ENCODE measurements at regions not wholly inside any gene's neighbourhood (a gene's known extent, or its start where the extent isn't known, plus 50 kb on each side); places are given as distances from the start of the nearest gene placed in this dataset.

- in situ Hi-C loops (cut with HindIII; ENCODE audit: low sequenced_read_pairs): no loop called here
- TF ChIP-seq CTCF (IDR thresholded peaks at IDR 0.05; ENCODE audit: low read depth, low read length, missing control alignments): no peak
- no peak for DNase-seq (ENCODE audit: low read depth)
- no peak overlapping the region for H3K4me3 ChIP-seq (ENCODE audit: low read depth, low read length)
Measured at GRCh38 chr22:48709976-48710375, 1117.7 kb downstream of the BRD1 start.

- no peak for TF ChIP-seq CTCF (IDR thresholded peaks at IDR 0.05; ENCODE audit: low read depth, low read length, missing control alignments)
- H3K4me3 ChIP-seq (ENCODE audit: low read depth, low read length): no peak overlapping the region
- in situ Hi-C loops (cut with HindIII; ENCODE audit: low sequenced_read_pairs): no loop called here
- no peak for DNase-seq (ENCODE audit: low read depth)
Measured at GRCh38 chr22:48709453-48709852, 1118.2 kb downstream of the BRD1 start.

DNA sequence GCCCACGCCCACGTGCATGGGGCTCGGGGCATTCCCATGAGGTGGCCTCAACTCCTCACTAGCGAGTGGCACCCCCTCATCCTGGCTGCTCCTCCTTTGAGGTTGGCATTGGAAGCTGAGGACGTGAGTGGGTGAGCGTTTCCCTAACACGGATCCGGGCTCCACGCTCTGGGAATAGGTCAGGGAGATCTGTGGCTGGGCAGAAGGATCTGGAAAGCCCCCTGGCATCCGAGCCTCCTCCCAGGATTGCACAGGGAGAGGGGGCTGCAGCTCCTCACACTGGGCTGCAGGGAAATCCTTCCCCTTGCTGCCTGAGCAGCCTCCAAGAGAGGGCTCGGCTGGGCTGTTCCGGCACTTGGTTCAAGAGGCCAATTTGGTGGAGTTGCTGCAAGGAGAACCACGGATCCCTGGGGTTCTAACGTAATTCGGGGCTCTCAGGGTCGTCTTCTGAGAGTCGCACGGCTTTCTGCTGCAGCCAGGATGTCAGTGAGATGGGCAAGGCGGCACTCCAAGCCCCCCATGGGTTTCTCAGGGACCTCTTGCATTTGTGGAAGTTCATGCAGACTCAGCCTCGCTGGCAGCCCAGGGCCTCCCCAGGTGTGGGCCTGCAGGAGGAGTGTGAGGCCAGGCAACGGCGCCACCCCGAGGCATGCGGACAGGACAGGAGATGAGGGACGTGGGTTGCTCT lies 1119.0 kb downstream of the BRD1 start:
- in situ Hi-C loops (cut with HindIII; ENCODE audit: low sequenced_read_pairs): no loop called here
- no peak for DNase-seq (ENCODE audit: low read depth)
- H3K4me3 ChIP-seq (ENCODE audit: low read depth, low read length): no peak overlapping the region
- no peak for TF ChIP-seq CTCF (IDR thresholded peaks at IDR 0.05; ENCODE audit: low read depth, low read length, missing control alignments)

GRCh38 chr22:48707763-48708557 lies 1119.7 kb downstream of the BRD1 start:
- no peak for TF ChIP-seq CTCF (IDR thresholded peaks at IDR 0.05; ENCODE audit: low read depth, low read length, missing control alignments)
- no peak overlapping the region for H3K4me3 ChIP-seq (ENCODE audit: low read depth, low read length)
- DNase-seq (ENCODE audit: low read depth): no peak
- in situ Hi-C loops (cut with HindIII; ENCODE audit: low sequenced_read_pairs): no loop called here

DNA sequence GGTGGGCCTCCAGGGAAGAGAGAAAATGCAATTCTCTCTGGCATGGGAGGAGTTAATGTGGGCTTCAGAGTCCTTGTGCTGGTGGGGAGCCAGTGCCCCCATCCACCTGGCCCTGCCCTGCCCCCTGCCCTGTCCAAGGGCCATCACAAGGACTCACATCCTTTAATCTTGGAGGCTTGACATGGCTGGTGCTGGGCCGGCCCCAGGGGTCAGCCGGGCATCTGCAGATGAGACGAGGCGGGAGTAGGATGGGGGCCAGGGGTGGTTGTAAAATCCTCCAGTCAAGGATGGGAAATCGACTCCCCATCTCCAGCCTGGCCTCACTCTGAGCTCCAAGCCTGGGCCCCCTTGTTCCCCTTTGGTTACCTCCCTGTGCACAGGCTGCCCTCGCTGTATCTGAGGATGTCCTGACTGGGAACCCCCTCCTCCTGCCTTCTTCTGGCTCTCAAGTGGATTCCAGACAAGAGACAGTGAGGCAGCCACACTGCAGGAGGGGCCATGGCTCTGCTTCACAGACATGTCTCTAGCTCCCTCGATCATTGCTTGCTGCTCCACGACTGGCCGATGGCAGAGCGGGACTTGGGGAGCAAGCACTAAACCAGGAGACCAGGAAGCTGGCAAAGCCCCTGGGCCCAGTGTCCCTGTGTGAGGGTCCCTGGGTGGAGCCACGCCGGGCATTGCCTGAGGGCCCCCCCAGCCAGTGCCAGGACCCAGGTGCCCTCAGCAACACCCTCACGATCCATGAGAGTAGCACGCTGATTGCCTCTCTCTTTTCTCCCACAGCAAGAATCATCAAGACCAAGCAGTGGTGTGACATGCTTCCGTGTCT lies 1120.5 kb downstream of the BRD1 start:
- no peak overlapping the region for H3K4me3 ChIP-seq (ENCODE audit: low read depth, low read length)
- DNase-seq (ENCODE audit: low read depth): no peak
- in situ Hi-C loops (cut with HindIII; ENCODE audit: low sequenced_read_pairs): no loop called here
- TF ChIP-seq CTCF (IDR thresholded peaks at IDR 0.05; ENCODE audit: low read depth, low read length, missing control alignments): no peak

DNA sequence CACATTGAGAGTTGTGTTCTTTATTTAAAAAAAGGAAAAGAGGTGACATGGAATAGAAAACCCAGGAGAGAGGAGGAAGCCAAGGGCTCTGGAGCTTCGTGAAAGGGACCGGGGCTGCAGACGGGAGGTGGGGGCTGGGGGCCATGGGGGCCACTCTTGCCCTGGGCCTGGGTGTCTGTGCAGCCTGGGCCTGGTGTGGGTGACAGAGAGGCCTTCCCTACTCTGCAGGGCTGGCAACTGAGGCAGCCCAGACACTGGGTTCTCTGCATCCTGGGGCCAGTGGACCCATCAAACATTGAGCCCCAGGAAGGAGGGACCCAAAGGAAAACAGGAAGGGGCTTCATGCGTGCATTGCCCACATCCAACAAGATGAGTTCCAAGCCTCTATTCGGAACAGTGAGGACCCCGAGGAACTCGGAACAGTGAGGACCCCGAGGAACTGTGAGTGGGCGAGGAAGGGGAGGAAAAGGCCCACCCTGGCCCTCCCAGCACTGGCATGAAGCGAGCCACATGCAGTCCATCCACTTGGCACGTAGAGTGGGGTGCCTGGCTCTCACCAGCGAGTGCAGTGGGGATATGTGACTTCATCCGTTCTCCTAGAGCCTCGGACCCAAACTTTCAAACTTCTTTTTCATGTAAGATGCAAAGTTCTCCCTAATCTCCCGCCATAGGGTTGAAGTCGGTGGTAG lies 1121.6 kb downstream of the BRD1 start:
- TF ChIP-seq CTCF (IDR thresholded peaks at IDR 0.05; ENCODE audit: low read depth, low read length, missing control alignments): no peak
- no peak for DNase-seq (ENCODE audit: low read depth)
- in situ Hi-C loops (cut with HindIII; ENCODE audit: low sequenced_read_pairs): no loop called here

More for the DNA sequence above, 1121.6 kb downstream of the BRD1 start:
- no peak overlapping the region for H3K4me3 ChIP-seq (ENCODE audit: low read depth, low read length)
